Activated naive CD8-positive, alpha-beta T cell treated with anti-CD3 and anti-CD28 coated beads, Interleukin-2, amount 50 U/mL, for 16 hours (primary cell): ENCODE measurements at regions not wholly inside any gene's neighbourhood (a gene's known extent, or its start where the extent isn't known, plus 50 kb on each side); places are given as distances from the start of the nearest gene placed in this dataset.

Source experiments
- DNase-seq: peaks from one replicate; pipeline ENCODE4 v3.0.0-alpha.2; 2020; ENCODE audit warnings: low read depth, low spot score

- DNase-seq, result no peak
Observed at GRCh38 chr15:31241888-31242522, 84.6 kb upstream of the KLF13 start.

GRCh38 chr15:31243895-31244294 is 82.7 kb upstream of the KLF13 start:
- DNase-seq, result no peak

GRCh38 chr15:31245135-31245689 is 81.4 kb upstream of the KLF13 start:
- no peak for DNase-seq

GRCh38 chr15:31245756-31246155 is 80.9 kb upstream of the KLF13 start:
- DNase-seq, result no peak

GRCh38 chr15:31247404-31247803 is 79.2 kb upstream of the KLF13 start:
- no peak for DNase-seq

- no peak for DNase-seq
Observed at GRCh38 chr15:31248263-31248662, 78.4 kb upstream of the KLF13 start.

GRCh38 chr15:31248951-31249350 is 77.7 kb upstream of the KLF13 start:
- no peak for DNase-seq

GRCh38 chr15:31250033-31250432 is 76.6 kb upstream of the KLF13 start:
- no peak for DNase-seq

GRCh38 chr15:31251165-31251564 is 75.5 kb upstream of the KLF13 start:
- no peak for DNase-seq

GRCh38 chr15:31252171-31252785 is 74.4 kb upstream of the KLF13 start:
- DNase-seq, result no peak

- DNase-seq, result no peak
Observed at GRCh38 chr15:31254431-31255175, 72.0 kb upstream of the KLF13 start.

- no peak for DNase-seq
Observed at GRCh38 chr15:31255176-31255510, 71.5 kb upstream of the KLF13 start.

GRCh38 chr15:31255732-31256377 is 70.8 kb upstream of the KLF13 start:
- DNase-seq, result no peak

- no peak for DNase-seq
Observed at GRCh38 chr15:31256378-31257265, 70.0 kb upstream of the KLF13 start.

GRCh38 chr15:31257286-31257685 is 69.3 kb upstream of the KLF13 start:
- DNase-seq, result no peak

GRCh38 chr15:31258260-31258659 is 68.4 kb upstream of the KLF13 start:
- DNase-seq, result no peak

- DNase-seq, result no peak
Observed at GRCh38 chr15:31259562-31260252, 66.9 kb upstream of the KLF13 start.

- no peak for DNase-seq
Observed at GRCh38 chr15:31260646-31261265, 65.9 kb upstream of the KLF13 start.

GRCh38 chr15:31261266-31262142 is 65.1 kb upstream of the KLF13 start:
- no peak for DNase-seq
